K562 (cell line): ENCODE measurements at regions not wholly inside any gene's neighbourhood (a gene's known extent, or its start where the extent isn't known, plus 50 kb on each side); places are given as distances from the start of the nearest gene placed in this dataset.

Experiments
- ATAC-seq: fragments of 200-7000 bp; cut with Tn5 transposase; 3 replicates; pipeline ENCODE4 v1.9.1; 2020; ENCODE audit warnings: moderate library complexity
- BruUV-seq: library from RNA; stranded (reverse); fragments of 400-500 nt; replicated peaks from 2 replicates; lab custom pipeline; 2021; lab: Mats Ljungman, UMichigan
- CTCF ChIA-PET: fragments of 300-600 bp; formaldehyde crosslinking; extraction: SDS; loops from one replicate; lab custom pipeline; 2021; ENCODE audit warnings: low intra/inter-chr PET ratio; lab: Yijun Ruan, JAX
- POLR2A ChIA-PET: fragments of 300-600, 350-650 bp; sonication (Branson Sonifier 250); formaldehyde crosslinking; extraction: SDS; loops from one replicate; lab custom pipeline; 2021; ENCODE audit warnings: antibody characterized with exemption, inconsistent platforms; lab: Yijun Ruan, JAX
- DNase-seq, 4 experiments: peaks; one replicate each; pipeline versions ENCODE4 v3.0.0 to v3.0.0-alpha.2; 2011 to 2018; ENCODE audit warnings: low spot score in 3 of 4, mixed read lengths in 3 of 4; ENCODE audit errors: extremely low read depth in 1 of 4
- FAIRE-seq: peaks from 2 replicates; lab custom pipeline; 2011; peaks lifted over from hg19 to GRCh38; lab: Jason Lieb, UNC
- H2AFZ ChIP-seq: 2 replicates; pipeline ENCODE4 v1.6.0; 2011; ENCODE audit warnings: low read depth, low read length, control low read depth, inconsistent platforms
- H3K27ac ChIP-seq: fragments of 200-600 bp; 3 replicates; pipeline ENCODE4 v1.8.0; 2011; ENCODE audit warnings: low read depth, mild to moderate bottlenecking, control low read depth, inconsistent platforms, low read length, moderate library complexity, mixed read lengths; ENCODE audit errors: extremely low read depth
- H3K27me3 ChIP-seq, 2 experiments: fragments of 300-600 bp in 1 of 2; 2 replicates in 1 of 2; 3 replicates in 1 of 2; pipeline versions ENCODE4 v1.6.0 to v1.8.0; 2011; ENCODE audit warnings: inconsistent platforms in 2 of 2, low read length in 2 of 2, mild to moderate bottlenecking in 1 of 2, mixed read lengths in 1 of 2, moderate library complexity in 1 of 2; ENCODE audit not compliant: control insufficient read depth in 2 of 2, insufficient read depth in 2 of 2
- H3K36me3 ChIP-seq: fragments of 300-600 bp; 3 replicates; pipeline ENCODE4 v1.8.0; 2011; ENCODE audit warnings: mild to moderate bottlenecking, low read length, inconsistent platforms; ENCODE audit not compliant: control insufficient read depth, insufficient read depth
- H3K4me1 ChIP-seq, 2 experiments: fragments of 200-600 bp in 1 of 2; replicated peaks in 1 of 2; 2 replicates in 1 of 2; 3 replicates in 1 of 2; pipeline versions ENCODE4 v1.5.1 to v1.8.0; 2011; ENCODE audit warnings: inconsistent platforms in 2 of 2, low read length in 2 of 2, mild to moderate bottlenecking in 1 of 2, mixed read lengths in 1 of 2, moderate library complexity in 1 of 2; ENCODE audit not compliant: control insufficient read depth in 2 of 2, insufficient read depth in 2 of 2
- H3K4me2 ChIP-seq: 2 replicates; pipeline ENCODE4 v1.6.1; 2011; ENCODE audit warnings: low read length, control low read depth, inconsistent platforms, mixed read lengths; ENCODE audit not compliant: insufficient read depth
- H3K4me3 ChIP-seq: fragments of 200-600 bp; sonication (generic), shearing (Covaris generic); 2 replicates; pipeline ENCODE4 v1.5.1; 2016; ENCODE audit warnings: control low read depth, inconsistent platforms
- H3K79me2 ChIP-seq: fragments of 200-600 bp; 3 replicates; pipeline ENCODE4 v1.8.0; 2011; ENCODE audit warnings: low read length, inconsistent platforms; ENCODE audit not compliant: control insufficient read depth, insufficient read depth
- H3K9ac ChIP-seq, 2 experiments: 2 replicates each; pipeline versions ENCODE4 v1.6.0 to v1.6.1; 2011; ENCODE audit warnings: low read depth in 2 of 2, low read length in 2 of 2, control low read depth in 1 of 2, inconsistent platforms in 1 of 2, mild to moderate bottlenecking in 1 of 2, mixed read lengths in 1 of 2; ENCODE audit not compliant: insufficient read depth in 1 of 2
- H3K9me1 ChIP-seq: one replicate; pipeline ENCODE4 v1.6.0; 2011; ENCODE audit warnings: inconsistent platforms, mild to moderate bottlenecking, low read length, moderate library complexity; ENCODE audit not compliant: control insufficient read depth, insufficient read depth
- H3K9me3 ChIP-seq: replicated peaks from 2 replicates; pipeline ENCODE4 v1.5.1; 2011; ENCODE audit warnings: low read depth, low read length, inconsistent platforms; ENCODE audit not compliant: control insufficient read depth, insufficient read depth
- H4K20me1 ChIP-seq: replicated peaks from 2 replicates; pipeline ENCODE4 v1.6.1; 2011; ENCODE audit warnings: low read length, inconsistent platforms, mixed read lengths; ENCODE audit not compliant: control insufficient read depth, insufficient read depth
- EGR1 ChIP-seq: fragments of 450-650 bp; conservative IDR thresholded peaks from 2 replicates; pipeline ENCODE4 v1.6.1; 2017; ENCODE audit warnings: mild to moderate bottlenecking
- OTX1 ChIP-seq: fragments of 450-650 bp; formaldehyde crosslinking; IDR thresholded peaks from 2 replicates; pipeline ENCODE4 v1.4.0; 2022; ENCODE audit warnings: mild to moderate bottlenecking
- TFE3 ChIP-seq: fragments of 450-650 bp; formaldehyde crosslinking; IDR thresholded peaks from 2 replicates; pipeline ENCODE4 v1.4.0; 2020; ENCODE audit warnings: mild to moderate bottlenecking, mixed read lengths
- ZNF511 ChIP-seq: sonication (generic); formaldehyde crosslinking; IDR thresholded peaks from 2 replicates; pipeline ENCODE4 v1.8.0; 2022; ENCODE audit warnings: mild to moderate bottlenecking, missing genetic modification reagents
- ZNF586 ChIP-seq: fragments of 450-650 bp; formaldehyde crosslinking; conservative IDR thresholded peaks from 2 replicates; pipeline ENCODE4 v1.4.0; 2020; ENCODE audit warnings: mild to moderate bottlenecking, moderate library complexity
- WGBS: fragments of 100-300 bp; shearing (Covaris generic); methylation state at CpG from one replicate; pipeline ENCODE4 v1.1.6; 2016; ENCODE audit warnings: low coverage, mixed read lengths; ENCODE audit not compliant: insufficient coverage; ENCODE audit errors: missing lambda C conversion rate; 5-methylcytosine and 5-hydroxymethylcytosine counted together
- in situ Hi-C: fragments of 300-500 bp; cut with MboI; formaldehyde crosslinking; loops from 4 replicates; pipeline ENCODE4 v1.15.0; 2018; ENCODE audit warnings: inconsistent platforms, mixed read lengths
- intact Hi-C: fragments of 100-400 bp; cut with micrococcal nuclease; formaldehyde crosslinking; loops from 2 replicates; pipeline ENCODE4 v1.14.2; 2022

GRCh38 chr10:59033622-59034021 is 142.8 kb upstream of the PHYHIPL start:
- Histone ChIP-seq H2AFZ (no peak overlapping the region), H3K9me3 (no peaks in the 10 kb centered on the region), H3K79me2 (no peaks in the 10 kb centered on the region), H3K9me1 (no peaks in the 10 kb centered on the region), H4K20me1 (no peaks in the 10 kb centered on the region), H3K36me3 (no peaks in the 10 kb centered on the region), H3K4me1 (no peaks in the 10 kb centered on the region), H3K4me2 (no peak overlapping the region), H3K9ac (no peak overlapping the region), H3K27ac (no peak overlapping the region), H3K4me3 (no peak overlapping the region), H3K27me3 (no peaks in the 10 kb centered on the region)
- in situ Hi-C loops (no loop called here), intact Hi-C loops (no loop called here)
- DNase-seq, result no peak
- POLR2A ChIA-PET, result no interaction called here
- CTCF ChIA-PET, result no interaction called here
- TF ChIP-seq EGR1 (no peak), OTX1 (CRISPR knock-in tag) (no peak), TFE3 (CRISPR knock-in tag) (no peak), ZNF586 (no peak), ZNF511 (CRISPR knock-in tag) (no peak)
- no peak for ATAC-seq
- no peak for FAIRE-seq
- WGBS, result under 1% methylated on average over 6 of the region's 6 CpGs
- no TSS peak for BruUV-seq
